ENCODE measurements at regions not wholly inside any gene's neighbourhood (a gene's known extent, or its start where the extent isn't known, plus 50 kb on each side); places are given as distances from the start of the nearest gene placed in this dataset.

DNA sequence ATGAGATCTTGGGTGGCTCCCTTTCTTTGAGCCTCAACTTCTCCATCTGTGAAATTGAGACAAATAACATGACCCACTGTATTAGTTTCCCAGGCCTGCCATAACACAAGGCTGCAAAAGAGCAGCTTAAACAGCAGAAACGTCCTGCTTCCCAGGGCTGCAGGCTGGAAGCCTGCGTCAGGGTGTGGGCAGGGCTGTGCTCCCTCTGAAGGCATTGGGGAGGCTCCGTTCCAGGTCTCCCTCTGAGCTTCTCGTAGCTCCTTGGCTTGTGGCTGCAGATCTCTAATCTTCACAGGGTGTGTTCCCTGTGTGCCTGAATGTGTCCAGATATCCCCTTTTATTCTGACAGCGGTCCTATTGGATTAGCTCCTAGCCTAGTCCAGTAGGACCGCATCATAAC lies 147.1 kb downstream of the VRK1 start:
- TF ChIP-seq CTCF (IDR thresholded peaks at IDR 0.05) = no peak
- TF ChIP-seq POLR2A (IDR thresholded peaks at IDR 0.05) = no peak
- no peak for TF ChIP-seq EP300 (IDR thresholded peaks at IDR 0.05)
- no peak for TF ChIP-seq POLR2AphosphoS5 (IDR thresholded peaks at IDR 0.05)

All from suprapubic skin (tissue), 4 donors.